ENCODE measurements at regions not wholly inside any gene's neighbourhood (a gene's known extent, or its start where the extent isn't known, plus 50 kb on each side); places are given as distances from the start of the nearest gene placed in this dataset.

DNA sequence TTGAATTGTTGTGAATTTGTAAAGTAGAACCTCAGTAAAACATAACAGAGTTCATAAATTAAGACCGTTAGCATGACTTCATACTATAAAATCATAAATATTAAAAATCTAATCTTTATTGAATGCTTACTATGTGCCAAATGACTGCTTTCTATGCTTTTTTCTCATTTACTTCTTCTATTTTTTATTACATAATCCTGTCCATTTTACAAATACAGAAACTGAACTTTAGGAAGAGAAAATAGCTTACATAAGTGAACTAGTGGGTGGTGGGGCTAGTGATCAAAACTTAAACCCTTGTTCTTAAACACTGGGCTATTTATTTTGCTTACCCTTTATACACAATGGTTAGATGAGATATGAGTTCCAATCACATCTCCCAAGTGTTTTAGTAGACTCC, 122.3 kb downstream of the ZC3H11B start:
- Histone ChIP-seq H3K27ac (no peak overlapping the region), H3K4me1 (peaks cover 0 to 7% (median 2%) of the 10 kb centered on the region in 4 donors), H3K9me3 (no peaks in the 10 kb centered on the region), H3K4me3 (no peak overlapping the region), H3K36me3 (no peaks in the 10 kb centered on the region), H3K27me3 (no peaks in the 10 kb centered on the region)
- intact Hi-C loops (cut with DNase I), result no loop called here
- no peak for TF ChIP-seq EP300 (IDR thresholded peaks at IDR 0.05)
- no peak for TF ChIP-seq POLR2AphosphoS5 (IDR thresholded peaks at IDR 0.05)
- TF ChIP-seq, protein P1, sequence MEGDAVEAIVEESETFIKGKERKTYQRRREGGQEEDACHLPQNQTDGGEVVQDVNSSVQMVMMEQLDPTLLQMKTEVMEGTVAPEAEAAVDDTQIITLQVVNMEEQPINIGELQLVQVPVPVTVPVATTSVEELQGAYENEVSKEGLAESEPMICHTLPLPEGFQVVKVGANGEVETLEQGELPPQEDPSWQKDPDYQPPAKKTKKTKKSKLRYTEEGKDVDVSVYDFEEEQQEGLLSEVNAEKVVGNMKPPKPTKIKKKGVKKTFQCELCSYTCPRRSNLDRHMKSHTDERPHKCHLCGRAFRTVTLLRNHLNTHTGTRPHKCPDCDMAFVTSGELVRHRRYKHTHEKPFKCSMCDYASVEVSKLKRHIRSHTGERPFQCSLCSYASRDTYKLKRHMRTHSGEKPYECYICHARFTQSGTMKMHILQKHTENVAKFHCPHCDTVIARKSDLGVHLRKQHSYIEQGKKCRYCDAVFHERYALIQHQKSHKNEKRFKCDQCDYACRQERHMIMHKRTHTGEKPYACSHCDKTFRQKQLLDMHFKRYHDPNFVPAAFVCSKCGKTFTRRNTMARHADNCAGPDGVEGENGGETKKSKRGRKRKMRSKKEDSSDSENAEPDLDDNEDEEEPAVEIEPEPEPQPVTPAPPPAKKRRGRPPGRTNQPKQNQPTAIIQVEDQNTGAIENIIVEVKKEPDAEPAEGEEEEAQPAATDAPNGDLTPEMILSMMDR (IDR thresholded peaks at IDR 0.05), result no peak
- no peak for TF ChIP-seq POLR2A (IDR thresholded peaks at IDR 0.05)
- DNase-seq, result no peak
- WGBS, 2 donors, result 77 to 92% methylated on average over 1 of the region's 1 CpG

DNA sequence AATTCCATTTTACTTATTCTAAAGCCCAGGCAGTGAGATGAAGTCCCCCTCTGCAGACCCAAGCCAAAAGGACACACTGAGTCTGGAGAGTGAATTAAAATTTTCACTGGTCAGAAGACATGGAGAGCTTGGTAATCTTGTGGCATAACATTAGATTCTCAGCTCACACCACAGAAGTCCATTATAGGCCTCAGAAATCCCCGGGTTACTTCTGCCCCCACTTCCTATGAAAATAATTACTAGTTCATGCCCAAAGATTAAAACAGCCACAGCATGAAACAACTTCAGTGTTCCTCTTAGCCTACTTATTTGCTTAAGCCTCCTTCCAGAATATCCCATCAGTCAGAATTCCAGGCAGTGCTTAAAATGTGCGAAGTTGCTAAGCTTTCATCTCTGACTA, 123.3 kb downstream of the ZC3H11B start:
- Histone ChIP-seq H3K4me1 (peaks cover 0 to 7% (median 2%) of the 10 kb centered on the region in 4 donors), H3K27ac (no peak overlapping the region), H3K27me3 (no peaks in the 10 kb centered on the region), H3K36me3 (no peaks in the 10 kb centered on the region), H3K4me3 (no peak overlapping the region), H3K9me3 (no peaks in the 10 kb centered on the region)
- TF ChIP-seq POLR2A (IDR thresholded peaks at IDR 0.05), result no peak
- TF ChIP-seq, protein P1 (IDR thresholded peaks at IDR 0.05), result no peak
- no peak for TF ChIP-seq POLR2AphosphoS5 (IDR thresholded peaks at IDR 0.05)
- no peak for TF ChIP-seq EP300 (IDR thresholded peaks at IDR 0.05)
- intact Hi-C loops (cut with DNase I), result no loop called here
- no peak for DNase-seq
- 70 to 76% methylated on average over 2 of the region's 2 CpGs for WGBS, 2 donors

DNA sequence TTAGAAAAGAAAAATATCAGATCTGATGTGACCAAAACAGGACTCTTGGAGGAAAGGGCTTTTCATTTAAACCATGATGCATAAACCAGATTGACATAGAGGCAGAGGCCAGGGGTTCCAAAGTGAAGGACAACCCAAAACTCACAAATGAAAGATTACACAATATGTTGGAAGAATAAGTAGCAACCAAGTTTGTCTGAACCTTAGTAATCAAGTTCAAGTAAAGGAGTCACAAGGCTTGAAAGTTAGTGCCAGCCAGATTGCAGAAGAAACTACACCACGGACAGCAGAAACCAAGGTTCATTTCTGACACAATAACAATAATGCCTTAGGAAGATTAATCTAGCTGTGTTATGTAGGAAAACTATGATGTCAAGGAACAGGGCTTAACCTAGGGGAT, 124.6 kb downstream of the ZC3H11B start:
- no peak overlapping the region for H3K27ac ChIP-seq
- H3K27me3 ChIP-seq, result no peaks in the 10 kb centered on the region
- DNase-seq, result no peak
- peaks cover 0 to 7% (median 2%) of the 10 kb centered on the region in 4 donors for H3K4me1 ChIP-seq
- no peak overlapping the region for H3K4me3 ChIP-seq
- TF ChIP-seq EP300 (IDR thresholded peaks at IDR 0.05) (no peak), POLR2AphosphoS5 (IDR thresholded peaks at IDR 0.05) (no peak), POLR2A (IDR thresholded peaks at IDR 0.05) (no peak)
- TF ChIP-seq, protein P1 (IDR thresholded peaks at IDR 0.05), result no peak
- 65 to 77% methylated on average over 1 of the region's 1 CpG for WGBS, 2 donors
- H3K36me3 ChIP-seq, result no peaks in the 10 kb centered on the region
- no peaks in the 10 kb centered on the region for H3K9me3 ChIP-seq
- intact Hi-C loops (cut with DNase I), result no loop called here

DNA sequence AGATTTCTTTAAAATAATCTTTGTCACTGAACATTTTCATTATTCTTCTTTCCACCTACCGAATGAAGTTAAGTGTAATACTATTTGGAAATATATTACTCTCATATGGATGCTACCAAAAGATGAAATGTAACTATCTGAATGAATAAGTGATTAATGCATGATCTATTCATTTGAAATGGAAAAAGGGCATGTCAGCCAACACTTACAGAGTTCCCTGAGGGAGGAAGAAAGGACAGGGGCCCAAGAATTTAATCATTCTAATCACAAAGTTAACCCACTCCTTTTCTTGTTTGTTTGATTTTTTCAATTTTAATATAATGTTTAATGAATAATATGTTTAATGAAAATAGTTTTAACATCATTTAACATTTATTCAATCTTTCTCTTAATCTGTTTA, 129.4 kb downstream of the ZC3H11B start:
- peaks cover 0 to 7% (median 2%) of the 10 kb centered on the region in 4 donors for H3K4me1 ChIP-seq
- TF ChIP-seq POLR2AphosphoS5 (IDR thresholded peaks at IDR 0.05), result no peak
- no peak for TF ChIP-seq EP300 (IDR thresholded peaks at IDR 0.05)
- TF ChIP-seq, protein P1 (IDR thresholded peaks at IDR 0.05), result no peak
- no peak for TF ChIP-seq POLR2A (IDR thresholded peaks at IDR 0.05)
- H3K36me3 ChIP-seq, result no peaks in the 10 kb centered on the region
- 88 to 96% methylated on average over 1 of the region's 1 CpG for WGBS, 2 donors
- no peaks in the 10 kb centered on the region for H3K27me3 ChIP-seq
- H3K9me3 ChIP-seq, result no peaks in the 10 kb centered on the region
- H3K27ac ChIP-seq, result no peak overlapping the region
- no peak overlapping the region for H3K4me3 ChIP-seq
- intact Hi-C loops (cut with DNase I), result no loop called here
- DNase-seq, result no peak

DNA sequence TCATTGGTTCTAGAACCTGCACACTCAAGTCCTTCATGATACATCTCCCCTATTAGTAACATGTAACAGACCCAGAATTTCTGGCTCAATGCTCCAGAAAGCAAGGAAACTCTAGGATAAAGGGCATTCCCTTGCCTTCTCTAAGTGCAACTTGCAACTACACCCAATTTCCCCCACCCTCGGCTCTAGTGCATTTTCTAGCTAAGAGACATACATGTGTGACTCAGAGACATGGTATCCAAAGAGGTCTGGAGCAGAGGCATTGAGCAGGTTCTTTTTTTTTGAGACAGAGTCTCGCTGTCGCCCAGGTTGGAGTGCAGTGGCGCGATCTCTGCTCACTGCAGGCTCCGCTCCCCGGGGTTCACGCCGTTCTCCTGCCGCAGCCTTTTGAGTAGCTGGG, 132.9 kb downstream of the ZC3H11B start:
- 96 to 97% methylated on average over 10 of the region's 10 CpGs for WGBS, 2 donors
- intact Hi-C loops (cut with DNase I), result no loop called here
- Histone ChIP-seq H3K27ac (no peak overlapping the region), H3K4me3 (no peak overlapping the region), H3K4me1 (peaks cover 0 to 12% (median 10%) of the 10 kb centered on the region in 4 donors), H3K36me3 (no peaks in the 10 kb centered on the region), H3K27me3 (no peaks in the 10 kb centered on the region), H3K9me3 (no peaks in the 10 kb centered on the region)
- DNase-seq, result no peak
- TF ChIP-seq EP300 (IDR thresholded peaks at IDR 0.05), result no peak
- TF ChIP-seq, protein P1 (IDR thresholded peaks at IDR 0.05), result no peak
- no peak for TF ChIP-seq POLR2AphosphoS5 (IDR thresholded peaks at IDR 0.05)
- TF ChIP-seq POLR2A (IDR thresholded peaks at IDR 0.05), result no peak

Measured in sigmoid colon (tissue), 6 donors.